SK-N-SH (cell line): ENCODE measurements at regions not wholly inside any gene's neighbourhood (a gene's known extent, or its start where the extent isn't known, plus 50 kb on each side); places are given as distances from the start of the nearest gene placed in this dataset.

Experiments
- CTCF ChIA-PET: fragments of 300-600, 350-600 bp; formaldehyde crosslinking; extraction: SDS; loops from one replicate; lab custom pipeline; 2021; lab: Yijun Ruan, JAX
- POLR2A ChIA-PET: fragments of 350-600 bp; sonication (Branson Sonifier 250); formaldehyde crosslinking; extraction: SDS; loops from one replicate; lab custom pipeline; 2020; ENCODE audit warnings: antibody characterized with exemption, inconsistent platforms; lab: Yijun Ruan, JAX
- DNase-seq: peaks from one replicate; pipeline ENCODE4 v3.0.0; 2012
- H2AFZ ChIP-seq: fragments of 200-600 bp; sonication (generic); 2 replicates; pipeline ENCODE4 v1.8.1; 2016; ENCODE audit warnings: antibody characterized with exemption, mild to moderate bottlenecking, low read depth
- H3F3A ChIP-seq: fragments of 200-600 bp; sonication (generic); replicated peaks from 2 replicates; pipeline ENCODE3; 2016; ENCODE audit warnings: antibody characterized with exemption, mild to moderate bottlenecking; ENCODE audit not compliant: insufficient read depth
- H3K27ac ChIP-seq, 2 experiments: fragments of 200-500 bp in 1 of 2; fragments of 200-600 bp in 1 of 2; sonication (Bioruptor generic) in 1 of 2; sonication (generic), shearing (Covaris generic) in 1 of 2; 2 replicates each; pipeline versions ENCODE4 v1.5.1 to v1.6.1; 2014 to 2016; ENCODE audit warnings: low read depth in 2 of 2, inconsistent platforms in 1 of 2, low read length in 1 of 2, mild to moderate bottlenecking in 1 of 2, mixed read lengths in 1 of 2
- H3K27me3 ChIP-seq: fragments of 200-600 bp; sonication (generic), shearing (Covaris generic); 2 replicates; pipeline ENCODE4 v1.6.1; 2016; ENCODE audit warnings: mixed run types; ENCODE audit not compliant: insufficient read depth
- H3K36me3 ChIP-seq, 2 experiments: fragments of 200-500 bp in 1 of 2; fragments of 200-600 bp in 1 of 2; sonication (Bioruptor generic) in 1 of 2; sonication (generic) in 1 of 2; replicated peaks in 1 of 2; 2 replicates each; pipeline versions ENCODE3 to v1.5.1; 2014 to 2016; ENCODE audit warnings: low read length in 1 of 2, mild to moderate bottlenecking in 1 of 2; ENCODE audit not compliant: insufficient read depth in 2 of 2, control insufficient read depth in 1 of 2
- H3K4me1 ChIP-seq, 2 experiments: fragments of 200-500 bp in 1 of 2; fragments of 200-600 bp in 1 of 2; sonication (Bioruptor generic) in 1 of 2; sonication (generic), shearing (Covaris generic) in 1 of 2; 2 replicates each; pipeline versions ENCODE4 v1.5.1 to v1.6.1; 2014 to 2016; ENCODE audit warnings: low read depth in 1 of 2, low read length in 1 of 2, mixed run types in 1 of 2; ENCODE audit not compliant: insufficient read depth in 2 of 2, control insufficient read depth in 1 of 2
- H3K4me2 ChIP-seq: fragments of 200-600 bp; sonication (generic), shearing (Covaris generic); 2 replicates; pipeline ENCODE4 v1.6.1; 2017; ENCODE audit warnings: mixed run types
- H3K4me3 ChIP-seq, 2 experiments: fragments of 200-500 bp in 1 of 2; fragments of 200-600 bp in 1 of 2; sonication (Bioruptor generic) in 1 of 2; sonication (generic), shearing (Covaris generic) in 1 of 2; 2 replicates each; pipeline versions ENCODE4 v1.5.1 to v1.8.1; 2014 to 2016; ENCODE audit warnings: low read depth in 2 of 2, inconsistent platforms in 1 of 2, low read length in 1 of 2, mild to moderate bottlenecking in 1 of 2, mixed read lengths in 1 of 2, moderate library complexity in 1 of 2
- H3K79me2 ChIP-seq: fragments of 200-600 bp; sonication (generic); 2 replicates; pipeline ENCODE4 v1.8.1; 2017; ENCODE audit warnings: mild to moderate bottlenecking; ENCODE audit not compliant: insufficient read depth
- H3K9ac ChIP-seq: fragments of 200-600 bp; sonication (generic); 2 replicates; pipeline ENCODE4 v1.6.1; 2017; ENCODE audit warnings: mixed run types
- H3K9me2 ChIP-seq: fragments of 200-600 bp; sonication (generic); 2 replicates; pipeline ENCODE4 v1.6.1; 2017; ENCODE audit warnings: mixed run types
- H3K9me3 ChIP-seq: fragments of 200-600 bp; sonication (generic); 2 replicates; pipeline ENCODE4 v1.6.1; 2017; ENCODE audit warnings: mixed run types, mild to moderate bottlenecking, moderate library complexity
- H4K20me1 ChIP-seq: fragments of 200-600 bp; sonication (generic); 2 replicates; pipeline ENCODE4 v1.6.1; 2017; ENCODE audit warnings: mild to moderate bottlenecking, mixed run types; ENCODE audit not compliant: insufficient read depth
- ELF1 ChIP-seq: IDR thresholded peaks from 2 replicates; pipeline ENCODE4 v1.4.0; 2012
- EP300 ChIP-seq, 2 experiments: IDR thresholded peaks; 2 replicates each; pipeline versions ENCODE4 v1.4.0 to v1.6.1; 2012; ENCODE audit warnings: borderline replicate concordance in 1 of 2, low read depth in 1 of 2, low read length in 1 of 2
- GABPA ChIP-seq: IDR thresholded peaks from 2 replicates; pipeline ENCODE4 v1.4.0; 2012; ENCODE audit warnings: low read depth, mild to moderate bottlenecking
- MEF2A ChIP-seq: IDR thresholded peaks from 2 replicates; pipeline ENCODE4 v1.4.0; 2012; ENCODE audit warnings: low read depth, borderline replicate concordance
- MXI1 ChIP-seq: IDR thresholded peaks from 2 replicates; pipeline ENCODE4 v1.6.1; 2012; ENCODE audit warnings: mild to moderate bottlenecking, low read depth, low read length, improper control_type of control experiment
- NFIC ChIP-seq: IDR thresholded peaks from 2 replicates; pipeline ENCODE4 v1.4.0; 2012; ENCODE audit warnings: borderline replicate concordance
- NRF1 ChIP-seq: IDR thresholded peaks from 2 replicates; pipeline ENCODE4 v1.6.1; 2012; ENCODE audit warnings: low read depth, mild to moderate bottlenecking, low read length
- SIN3A ChIP-seq: IDR thresholded peaks from 2 replicates; pipeline ENCODE4 v1.6.1; 2012; ENCODE audit warnings: low read depth, mild to moderate bottlenecking, low read length, moderate library complexity, borderline replicate concordance
- TAF1 ChIP-seq: IDR thresholded peaks from 2 replicates; pipeline ENCODE4 v1.6.1; 2012; ENCODE audit warnings: low read depth, mild to moderate bottlenecking, low read length, moderate library complexity, borderline replicate concordance
- TEAD4 ChIP-seq: IDR thresholded peaks from 2 replicates; pipeline ENCODE4 v1.4.0; 2012; ENCODE audit warnings: mild to moderate bottlenecking, borderline replicate concordance; ENCODE audit not compliant: insufficient read depth
- YY1 ChIP-seq: IDR thresholded peaks from 2 replicates; pipeline ENCODE4 v1.4.0; 2012; ENCODE audit warnings: low read depth, mild to moderate bottlenecking
- WGBS: methylation state at CpG from one replicate; pipeline ENCODE4 v1.1.6; 2017; ENCODE audit warnings: low lambda C conversion rate; 5-methylcytosine and 5-hydroxymethylcytosine counted together
- TF ChIP-seq, protein P1 (sequence below): fragments of 200-600 bp; sonication (generic); IDR thresholded peaks from 2 replicates; pipeline ENCODE4 v1.6.1; 2017; ENCODE audit warnings: antibody characterized with exemption, mild to moderate bottlenecking, moderate library complexity
- TF ChIP-seq, protein P2 (sequence below): fragments of 150-350 bp; IDR thresholded peaks from 2 replicates; pipeline ENCODE4 v1.6.1; 2016; ENCODE audit warnings: mild to moderate bottlenecking, low read depth, low read length
- TF ChIP-seq, protein P3 (sequence below): IDR thresholded peaks from 2 replicates; pipeline ENCODE4 v1.6.1; 2012; ENCODE audit warnings: mild to moderate bottlenecking, low read depth, low read length, moderate library complexity
- TF ChIP-seq, protein P4 (sequence below): IDR thresholded peaks from 2 replicates; pipeline ENCODE4 v1.4.0; 2012; ENCODE audit warnings: low read depth
- TF ChIP-seq, protein P5 (sequence below): IDR thresholded peaks from 2 replicates; pipeline ENCODE4 v1.4.0; 2012; ENCODE audit warnings: low read depth, borderline replicate concordance

DNA sequence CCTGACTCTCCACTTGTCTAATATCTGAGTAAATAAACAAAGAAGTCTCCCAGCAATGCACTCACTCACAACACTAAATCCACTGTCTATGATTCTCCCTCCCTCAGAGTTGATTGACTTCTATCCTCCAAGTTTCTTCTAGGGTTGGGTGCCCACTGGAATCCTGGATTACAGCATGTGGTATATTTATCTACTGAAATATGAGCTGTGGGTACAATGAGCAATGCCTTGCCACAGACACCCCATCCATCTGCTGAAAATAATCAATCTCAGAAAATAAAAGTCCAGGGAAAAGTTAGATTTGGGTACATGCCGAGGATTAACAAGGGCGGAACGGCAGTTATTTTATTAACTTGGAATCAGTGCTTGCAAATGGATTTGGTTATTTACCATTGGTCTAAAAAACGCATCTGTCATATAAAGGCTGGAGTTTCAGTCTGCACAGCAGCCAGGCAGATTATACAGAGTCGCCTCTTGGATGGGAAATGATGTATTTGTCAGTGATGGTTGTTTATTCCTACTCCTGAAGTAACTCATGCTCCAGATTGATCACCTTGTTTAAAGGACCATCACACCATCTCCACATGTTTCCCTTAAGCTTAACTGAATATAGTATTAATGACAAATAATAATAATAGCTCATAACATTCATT is 193.9 kb upstream of the SOX9 start (continued):
- TF ChIP-seq, protein P1, sequence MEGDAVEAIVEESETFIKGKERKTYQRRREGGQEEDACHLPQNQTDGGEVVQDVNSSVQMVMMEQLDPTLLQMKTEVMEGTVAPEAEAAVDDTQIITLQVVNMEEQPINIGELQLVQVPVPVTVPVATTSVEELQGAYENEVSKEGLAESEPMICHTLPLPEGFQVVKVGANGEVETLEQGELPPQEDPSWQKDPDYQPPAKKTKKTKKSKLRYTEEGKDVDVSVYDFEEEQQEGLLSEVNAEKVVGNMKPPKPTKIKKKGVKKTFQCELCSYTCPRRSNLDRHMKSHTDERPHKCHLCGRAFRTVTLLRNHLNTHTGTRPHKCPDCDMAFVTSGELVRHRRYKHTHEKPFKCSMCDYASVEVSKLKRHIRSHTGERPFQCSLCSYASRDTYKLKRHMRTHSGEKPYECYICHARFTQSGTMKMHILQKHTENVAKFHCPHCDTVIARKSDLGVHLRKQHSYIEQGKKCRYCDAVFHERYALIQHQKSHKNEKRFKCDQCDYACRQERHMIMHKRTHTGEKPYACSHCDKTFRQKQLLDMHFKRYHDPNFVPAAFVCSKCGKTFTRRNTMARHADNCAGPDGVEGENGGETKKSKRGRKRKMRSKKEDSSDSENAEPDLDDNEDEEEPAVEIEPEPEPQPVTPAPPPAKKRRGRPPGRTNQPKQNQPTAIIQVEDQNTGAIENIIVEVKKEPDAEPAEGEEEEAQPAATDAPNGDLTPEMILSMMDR: no peak
- TF ChIP-seq YY1 (no peak), TAF1 (no peak)
- TF ChIP-seq, protein P2, sequence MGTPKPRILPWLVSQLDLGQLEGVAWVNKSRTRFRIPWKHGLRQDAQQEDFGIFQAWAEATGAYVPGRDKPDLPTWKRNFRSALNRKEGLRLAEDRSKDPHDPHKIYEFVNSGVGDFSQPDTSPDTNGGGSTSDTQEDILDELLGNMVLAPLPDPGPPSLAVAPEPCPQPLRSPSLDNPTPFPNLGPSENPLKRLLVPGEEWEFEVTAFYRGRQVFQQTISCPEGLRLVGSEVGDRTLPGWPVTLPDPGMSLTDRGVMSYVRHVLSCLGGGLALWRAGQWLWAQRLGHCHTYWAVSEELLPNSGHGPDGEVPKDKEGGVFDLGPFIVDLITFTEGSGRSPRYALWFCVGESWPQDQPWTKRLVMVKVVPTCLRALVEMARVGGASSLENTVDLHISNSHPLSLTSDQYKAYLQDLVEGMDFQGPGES: no peak

DNA sequence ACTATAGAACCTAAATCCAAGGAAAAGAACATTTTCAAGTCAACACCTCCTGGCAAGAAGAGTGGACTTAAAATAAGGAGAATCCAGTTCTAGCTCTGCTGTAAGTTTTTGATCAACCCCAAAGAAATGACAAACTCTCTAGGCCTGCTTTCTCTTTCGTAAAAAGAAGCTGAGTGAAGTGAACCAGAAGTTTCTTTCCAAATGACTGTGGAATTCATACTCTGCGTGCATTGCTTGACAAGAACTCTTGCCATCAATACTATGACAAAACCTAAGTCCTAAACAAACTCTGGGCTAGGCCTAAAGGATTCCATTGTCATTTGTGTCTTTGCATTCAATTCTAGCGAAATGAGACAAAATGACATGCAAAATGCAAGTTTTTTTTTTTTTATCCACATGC is 187.5 kb upstream of the SOX9 start:
- Histone ChIP-seq H3K4me3 (no peak overlapping the region), H3K4me2 (no peak overlapping the region), H3F3A (no peaks in the 10 kb centered on the region), H3K9me3 (no peaks in the 10 kb centered on the region), H4K20me1 (no peaks in the 10 kb centered on the region), H3K4me1 (no peaks in the 10 kb centered on the region), H2AFZ (no peak overlapping the region), H3K79me2 (no peaks in the 10 kb centered on the region), H3K36me3 (no peaks in the 10 kb centered on the region), H3K27me3 (no peaks in the 10 kb centered on the region), H3K9ac (no peak overlapping the region), H3K9me2 (no peaks in the 10 kb centered on the region), H3K27ac (no peak overlapping the region)
- CTCF ChIA-PET: no interaction called here
- no peak for DNase-seq
- 58% methylated on average over 3 of the region's 3 CpGs for WGBS
- POLR2A ChIA-PET: no interaction called here
- TF ChIP-seq, protein P3, sequence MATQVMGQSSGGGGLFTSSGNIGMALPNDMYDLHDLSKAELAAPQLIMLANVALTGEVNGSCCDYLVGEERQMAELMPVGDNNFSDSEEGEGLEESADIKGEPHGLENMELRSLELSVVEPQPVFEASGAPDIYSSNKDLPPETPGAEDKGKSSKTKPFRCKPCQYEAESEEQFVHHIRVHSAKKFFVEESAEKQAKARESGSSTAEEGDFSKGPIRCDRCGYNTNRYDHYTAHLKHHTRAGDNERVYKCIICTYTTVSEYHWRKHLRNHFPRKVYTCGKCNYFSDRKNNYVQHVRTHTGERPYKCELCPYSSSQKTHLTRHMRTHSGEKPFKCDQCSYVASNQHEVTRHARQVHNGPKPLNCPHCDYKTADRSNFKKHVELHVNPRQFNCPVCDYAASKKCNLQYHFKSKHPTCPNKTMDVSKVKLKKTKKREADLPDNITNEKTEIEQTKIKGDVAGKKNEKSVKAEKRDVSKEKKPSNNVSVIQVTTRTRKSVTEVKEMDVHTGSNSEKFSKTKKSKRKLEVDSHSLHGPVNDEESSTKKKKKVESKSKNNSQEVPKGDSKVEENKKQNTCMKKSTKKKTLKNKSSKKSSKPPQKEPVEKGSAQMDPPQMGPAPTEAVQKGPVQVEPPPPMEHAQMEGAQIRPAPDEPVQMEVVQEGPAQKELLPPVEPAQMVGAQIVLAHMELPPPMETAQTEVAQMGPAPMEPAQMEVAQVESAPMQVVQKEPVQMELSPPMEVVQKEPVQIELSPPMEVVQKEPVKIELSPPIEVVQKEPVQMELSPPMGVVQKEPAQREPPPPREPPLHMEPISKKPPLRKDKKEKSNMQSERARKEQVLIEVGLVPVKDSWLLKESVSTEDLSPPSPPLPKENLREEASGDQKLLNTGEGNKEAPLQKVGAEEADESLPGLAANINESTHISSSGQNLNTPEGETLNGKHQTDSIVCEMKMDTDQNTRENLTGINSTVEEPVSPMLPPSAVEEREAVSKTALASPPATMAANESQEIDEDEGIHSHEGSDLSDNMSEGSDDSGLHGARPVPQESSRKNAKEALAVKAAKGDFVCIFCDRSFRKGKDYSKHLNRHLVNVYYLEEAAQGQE: no peak
- TF ChIP-seq, protein P2: no peak
- no peak for TF ChIP-seq SIN3A
- TF ChIP-seq, protein P4, sequence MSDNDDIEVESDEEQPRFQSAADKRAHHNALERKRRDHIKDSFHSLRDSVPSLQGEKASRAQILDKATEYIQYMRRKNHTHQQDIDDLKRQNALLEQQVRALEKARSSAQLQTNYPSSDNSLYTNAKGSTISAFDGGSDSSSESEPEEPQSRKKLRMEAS: no peak
- no peak for TF ChIP-seq NFIC
- TF ChIP-seq NRF1: no peak
- TF ChIP-seq TEAD4: no peak
- TF ChIP-seq, protein P5, sequence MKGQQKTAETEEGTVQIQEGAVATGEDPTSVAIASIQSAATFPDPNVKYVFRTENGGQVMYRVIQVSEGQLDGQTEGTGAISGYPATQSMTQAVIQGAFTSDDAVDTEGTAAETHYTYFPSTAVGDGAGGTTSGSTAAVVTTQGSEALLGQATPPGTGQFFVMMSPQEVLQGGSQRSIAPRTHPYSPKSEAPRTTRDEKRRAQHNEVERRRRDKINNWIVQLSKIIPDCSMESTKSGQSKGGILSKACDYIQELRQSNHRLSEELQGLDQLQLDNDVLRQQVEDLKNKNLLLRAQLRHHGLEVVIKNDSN: no peak
- no peak for TF ChIP-seq ELF1
- TF ChIP-seq GABPA: no peak
- no peak for TF ChIP-seq EP300 (IDR thresholded peaks at IDR 0.05; ENCODE audit: borderline replicate concordance in 1 of 2, low read depth in 1 of 2, low read length in 1 of 2)
- no peak for TF ChIP-seq MEF2A
- TF ChIP-seq MXI1: no peak
